ENCODE measurements at regions not wholly inside any gene's neighbourhood (a gene's known extent, or its start where the extent isn't known, plus 50 kb on each side); places are given as distances from the start of the nearest gene placed in this dataset.

GRCh38 chr18:34631093-34631966 is 78.8 kb upstream of the DTNA start:
- Histone ChIP-seq H3K27ac (ENCODE audit: low read depth in 1 of 2, low read length in 2 of 2) (no peak overlapping the region), H3K4me3 (ENCODE audit: low read length in 2 of 2) (no peak overlapping the region), H3K27me3 (ENCODE audit: control insufficient read depth in 1 of 2, insufficient read depth in 2 of 2, low read length in 1 of 2) (no peaks in the 10 kb centered on the region), H3K36me3 (ENCODE audit: control insufficient read depth in 1 of 2, insufficient read depth in 2 of 2, low read length in 1 of 2) (peaks cover 0 to 2% of the 10 kb centered on the region in 2 donors), H3K4me1 (ENCODE audit: control insufficient read depth in 1 of 2, insufficient read depth in 2 of 2, low read length in 2 of 2) (peaks cover 0 to 2% of the 10 kb centered on the region in 2 donors), H3K9me3 (ENCODE audit: control insufficient read depth, low read length) (no peaks in the 10 kb centered on the region)
- DNase-seq (no peak), ATAC-seq (ENCODE audit: low FRiP score) (no peak)
- intact Hi-C loops (cut with DNase I): no loop called here
- WGBS, 2 donors: 94 to 99% methylated on average over 4 of the region's 4 CpGs

- ATAC-seq (ENCODE audit: low FRiP score) (no peak), DNase-seq (no peak)
- Histone ChIP-seq H3K4me1 (ENCODE audit: control insufficient read depth in 1 of 2, insufficient read depth in 2 of 2, low read length in 2 of 2) (peaks cover 0 to 2% of the 10 kb centered on the region in 2 donors), H3K9me3 (ENCODE audit: control insufficient read depth, low read length) (no peaks in the 10 kb centered on the region), H3K4me3 (ENCODE audit: low read length in 2 of 2) (no peak overlapping the region), H3K27ac (ENCODE audit: low read depth in 1 of 2, low read length in 2 of 2) (no peak overlapping the region), H3K36me3 (ENCODE audit: control insufficient read depth in 1 of 2, insufficient read depth in 2 of 2, low read length in 1 of 2) (peaks cover 0 to 2% of the 10 kb centered on the region in 2 donors), H3K27me3 (ENCODE audit: control insufficient read depth in 1 of 2, insufficient read depth in 2 of 2, low read length in 1 of 2) (no peaks in the 10 kb centered on the region)
- intact Hi-C loops (cut with DNase I): no loop called here
- whole genome bisulfite sequencing, 2 donors: 66 to 69% methylated on average over 3 of the region's 3 CpGs
These were observed 77.8 kb upstream of the DTNA start for GRCh38 chr18:34632321-34632720.

GRCh38 chr18:34633368-34633767 is 76.7 kb upstream of the DTNA start:
- Histone ChIP-seq H3K27me3 (ENCODE audit: control insufficient read depth in 1 of 2, insufficient read depth in 2 of 2, low read length in 1 of 2) (no peaks in the 10 kb centered on the region), H3K36me3 (ENCODE audit: control insufficient read depth in 1 of 2, insufficient read depth in 2 of 2, low read length in 1 of 2) (peaks cover 0 to 2% of the 10 kb centered on the region in 2 donors), H3K4me3 (ENCODE audit: low read length in 2 of 2) (no peak overlapping the region), H3K9me3 (ENCODE audit: control insufficient read depth, low read length) (no peaks in the 10 kb centered on the region), H3K27ac (ENCODE audit: low read depth in 1 of 2, low read length in 2 of 2) (no peak overlapping the region), H3K4me1 (ENCODE audit: control insufficient read depth in 1 of 2, insufficient read depth in 2 of 2, low read length in 2 of 2) (peaks cover 0 to under 1% of the 10 kb centered on the region in 2 donors)
- intact Hi-C loops (cut with DNase I): no loop called here
- WGBS, 2 donors: 83 to 88% methylated on average over 1 of the region's 1 CpG
- ATAC-seq (ENCODE audit: low FRiP score) (no peak), DNase-seq (no peak)

DNA sequence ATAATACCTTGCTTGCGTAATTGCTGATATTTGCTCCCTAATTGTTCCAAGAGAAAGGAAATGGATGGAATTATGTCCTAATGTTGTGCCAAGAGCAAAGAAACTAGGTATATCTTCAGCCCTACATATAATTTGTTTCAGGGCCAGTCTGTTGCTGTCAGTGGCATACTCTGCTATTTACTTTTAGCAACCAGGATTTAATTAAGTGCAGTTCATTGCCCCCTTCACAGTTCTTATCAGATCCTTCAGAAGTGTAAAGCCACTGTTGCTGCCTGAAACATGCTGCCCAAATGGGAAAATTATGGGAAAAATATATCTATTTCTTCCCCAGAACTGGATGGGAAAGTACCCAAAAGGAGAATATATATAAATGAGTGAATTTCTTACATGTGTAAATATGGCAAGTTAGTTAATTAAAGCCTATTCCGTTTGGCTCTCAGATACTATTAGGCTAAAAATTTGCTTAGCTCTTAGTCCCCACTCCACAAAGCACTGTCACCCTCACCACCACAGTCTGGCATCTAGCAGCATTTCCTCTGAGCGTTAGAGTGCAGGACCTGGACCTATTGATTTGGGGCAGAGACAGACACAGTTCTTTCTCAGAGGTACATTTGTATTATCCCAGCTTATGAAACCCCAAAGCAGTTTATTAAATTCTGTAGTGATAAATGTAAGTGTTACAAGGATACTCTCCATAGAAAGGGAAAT is 72.8 kb upstream of the DTNA start:
- H3K36me3 ChIP-seq (ENCODE audit: control insufficient read depth in 1 of 2, insufficient read depth in 2 of 2, low read length in 1 of 2): no peaks in the 10 kb centered on the region
- ATAC-seq (ENCODE audit: low FRiP score): no peak
- 68 to 74% methylated on average over 3 of the region's 3 CpGs for WGBS, 2 donors
- H3K4me3 ChIP-seq (ENCODE audit: low read length in 2 of 2): no peak overlapping the region
- no peaks in the 10 kb centered on the region for H3K9me3 ChIP-seq (ENCODE audit: control insufficient read depth, low read length)
- H3K27ac ChIP-seq (ENCODE audit: low read depth in 1 of 2, low read length in 2 of 2): no peak overlapping the region
- no peaks in the 10 kb centered on the region for H3K4me1 ChIP-seq (ENCODE audit: control insufficient read depth in 1 of 2, insufficient read depth in 2 of 2, low read length in 2 of 2)
- no peak for DNase-seq
- no peaks in the 10 kb centered on the region for H3K27me3 ChIP-seq (ENCODE audit: control insufficient read depth in 1 of 2, insufficient read depth in 2 of 2, low read length in 1 of 2)
- intact Hi-C loops (cut with DNase I): no loop called here

DNA sequence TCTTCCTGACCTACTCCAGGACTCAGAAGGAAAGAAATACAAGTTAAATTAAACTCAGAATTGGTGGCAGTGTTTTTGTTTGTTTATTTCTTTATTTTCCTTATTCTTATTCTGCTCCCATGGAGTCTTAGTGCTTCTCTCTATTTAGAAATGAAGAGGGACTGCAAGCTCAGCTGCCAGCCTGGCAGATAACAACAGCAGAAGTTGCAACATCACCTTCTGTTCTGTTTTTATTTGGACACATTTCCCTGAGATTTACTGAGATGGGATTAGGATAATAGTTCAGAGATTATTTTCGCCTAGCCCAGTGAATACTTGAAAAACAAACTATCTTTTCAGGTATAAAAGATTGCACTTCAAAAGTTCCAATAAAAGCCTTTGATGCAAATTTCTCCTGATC is 70.4 kb upstream of the DTNA start:
- Histone ChIP-seq H3K36me3 (ENCODE audit: control insufficient read depth in 1 of 2, insufficient read depth in 2 of 2, low read length in 1 of 2) (no peaks in the 10 kb centered on the region), H3K27me3 (ENCODE audit: control insufficient read depth in 1 of 2, insufficient read depth in 2 of 2, low read length in 1 of 2) (no peaks in the 10 kb centered on the region), H3K4me3 (ENCODE audit: low read length in 2 of 2) (no peak overlapping the region), H3K4me1 (ENCODE audit: control insufficient read depth in 1 of 2, insufficient read depth in 2 of 2, low read length in 2 of 2) (no peaks in the 10 kb centered on the region), H3K27ac (ENCODE audit: low read depth in 1 of 2, low read length in 2 of 2) (no peak overlapping the region), H3K9me3 (ENCODE audit: control insufficient read depth, low read length) (no peaks in the 10 kb centered on the region)
- intact Hi-C loops (cut with DNase I): loop anchor here in 1 of 2 donors (5.0 to 10.0 kb wide), 2 partner anchors 47 to 515 kb away; no protein-coding TSS in a partner anchor
- DNase-seq (no peak), ATAC-seq (ENCODE audit: low FRiP score) (no peak)
- WGBS, 2 donors: 93 to 98% methylated on average over 1 of the region's 1 CpG

- intact Hi-C loops (cut with DNase I): loop anchor here in 1 of 2 donors (5.0 to 10.0 kb wide), 2 partner anchors 48 to 515 kb away; no protein-coding TSS in a partner anchor
- ATAC-seq (ENCODE audit: low FRiP score): no peak
- Histone ChIP-seq H3K4me3 (ENCODE audit: low read length in 2 of 2) (no peak overlapping the region), H3K4me1 (ENCODE audit: control insufficient read depth in 1 of 2, insufficient read depth in 2 of 2, low read length in 2 of 2) (no peaks in the 10 kb centered on the region), H3K36me3 (ENCODE audit: control insufficient read depth in 1 of 2, insufficient read depth in 2 of 2, low read length in 1 of 2) (no peaks in the 10 kb centered on the region), H3K27me3 (ENCODE audit: control insufficient read depth in 1 of 2, insufficient read depth in 2 of 2, low read length in 1 of 2) (no peaks in the 10 kb centered on the region), H3K27ac (ENCODE audit: low read depth in 1 of 2, low read length in 2 of 2) (no peak overlapping the region), H3K9me3 (ENCODE audit: control insufficient read depth, low read length) (no peaks in the 10 kb centered on the region)
- no peak for DNase-seq
- WGBS, 2 donors: 41 to 46% methylated on average over 1 of the region's 1 CpG
These were observed 69.8 kb upstream of the DTNA start for GRCh38 chr18:34640276-34640675.

DNA sequence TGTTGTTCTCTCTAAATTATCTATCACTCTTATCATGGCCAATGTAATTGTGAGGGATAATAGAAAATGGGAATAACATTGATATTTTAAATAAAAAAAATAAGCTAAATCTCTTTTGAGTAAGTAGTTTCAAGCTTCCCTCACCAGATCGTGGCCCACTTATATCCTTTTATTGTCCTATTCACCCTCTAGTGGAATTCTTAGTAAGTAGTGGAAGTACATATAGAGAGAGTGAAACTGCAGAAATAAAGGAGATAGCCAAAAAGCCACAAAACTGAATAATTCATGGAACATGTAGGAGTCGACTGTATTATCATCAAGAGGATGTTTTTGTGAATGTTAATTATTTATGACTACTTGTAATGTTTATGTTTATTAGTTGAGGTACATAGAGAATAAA is 66.1 kb upstream of the DTNA start:
- Histone ChIP-seq H3K9me3 (ENCODE audit: control insufficient read depth, low read length) (no peaks in the 10 kb centered on the region), H3K27me3 (ENCODE audit: control insufficient read depth in 1 of 2, insufficient read depth in 2 of 2, low read length in 1 of 2) (no peaks in the 10 kb centered on the region), H3K27ac (ENCODE audit: low read depth in 1 of 2, low read length in 2 of 2) (no peak overlapping the region), H3K36me3 (ENCODE audit: control insufficient read depth in 1 of 2, insufficient read depth in 2 of 2, low read length in 1 of 2) (no peaks in the 10 kb centered on the region), H3K4me3 (ENCODE audit: low read length in 2 of 2) (no peak overlapping the region), H3K4me1 (ENCODE audit: control insufficient read depth in 1 of 2, insufficient read depth in 2 of 2, low read length in 2 of 2) (peaks cover 0 to 5% of the 10 kb centered on the region in 2 donors)
- no peak for ATAC-seq (ENCODE audit: low FRiP score)
- DNase-seq: no peak
- 5 to 9% methylated on average over 2 of the region's 2 CpGs for WGBS, 2 donors
- intact Hi-C loops (cut with DNase I): loop anchor here in 1 of 2 donors (5.0 to 10.0 kb wide), 2 partner anchors 52 to 519 kb away; no protein-coding TSS in a partner anchor

DNA sequence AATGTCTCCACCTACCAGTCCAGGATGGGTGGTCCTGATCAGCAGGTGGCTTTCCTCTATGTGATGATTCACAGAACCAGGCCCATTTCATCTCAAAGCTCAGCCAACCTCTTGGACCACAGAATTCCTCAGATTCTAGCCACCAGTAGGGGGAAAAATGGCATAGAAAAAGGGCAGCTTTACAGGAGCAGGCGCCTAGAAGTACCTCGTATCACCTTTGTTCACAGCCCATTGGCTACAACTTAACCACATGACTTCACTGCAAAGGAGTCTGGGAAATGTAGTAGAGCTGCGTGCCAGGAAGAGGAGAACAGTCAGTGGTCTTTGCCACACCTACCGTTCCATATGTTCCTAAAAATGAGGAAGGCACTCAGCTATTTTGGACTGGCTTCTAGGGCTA is 62.8 kb upstream of the DTNA start:
- peaks cover 0 to 9% of the 10 kb centered on the region in 2 donors for H3K4me1 ChIP-seq (ENCODE audit: control insufficient read depth in 1 of 2, insufficient read depth in 2 of 2, low read length in 2 of 2)
- intact Hi-C loops (cut with DNase I): loop anchor here (5.0 to 10.0 kb wide), 3 partner anchors 40 to 522 kb away; no protein-coding TSS in a partner anchor

More for the DNA sequence above, 62.8 kb upstream of the DTNA start:
- H3K4me3 ChIP-seq (ENCODE audit: low read length in 2 of 2): no peak overlapping the region
- 80 to 89% methylated on average over 4 of the region's 4 CpGs for WGBS, 2 donors
- no peaks in the 10 kb centered on the region for H3K27me3 ChIP-seq (ENCODE audit: control insufficient read depth in 1 of 2, insufficient read depth in 2 of 2, low read length in 1 of 2)
- H3K36me3 ChIP-seq (ENCODE audit: control insufficient read depth in 1 of 2, insufficient read depth in 2 of 2, low read length in 1 of 2): no peaks in the 10 kb centered on the region
- ATAC-seq (ENCODE audit: low FRiP score) (no peak), DNase-seq (no peak)
- H3K27ac ChIP-seq (ENCODE audit: low read depth in 1 of 2, low read length in 2 of 2): no peak overlapping the region
- H3K9me3 ChIP-seq (ENCODE audit: control insufficient read depth, low read length): no peaks in the 10 kb centered on the region

All from aorta (tissue), 5 donors.